BLaER1 (cell line): ENCODE measurements at regions not wholly inside any gene's neighbourhood (a gene's known extent, or its start where the extent isn't known, plus 50 kb on each side); places are given as distances from the start of the nearest gene placed in this dataset.
"Not testable (repeated sequence)": the region's sequence is repeated elsewhere in the genome, so short reads cannot be mapped to it uniquely, and the experiment has no call there.

Experiments
- H3K27ac ChIP-seq: shearing (Covaris generic); formaldehyde crosslinking; 2 replicates; pipeline ENCODE4 v1.8.1; 2022
- H3K27me3 ChIP-seq: shearing (Covaris generic); formaldehyde crosslinking; 2 replicates; pipeline ENCODE4 v1.8.1; 2022
- H3K36me3 ChIP-seq: shearing (Covaris generic); formaldehyde crosslinking; 2 replicates; pipeline ENCODE4 v1.8.1; 2022
- H3K4me1 ChIP-seq: shearing (Covaris generic); formaldehyde crosslinking; 2 replicates; pipeline ENCODE4 v1.8.1; 2022
- H3K4me2 ChIP-seq: shearing (Covaris generic); formaldehyde crosslinking; 2 replicates; pipeline ENCODE4 v1.8.1; 2022
- H3K4me3 ChIP-seq: shearing (Covaris generic); formaldehyde crosslinking; 2 replicates; pipeline ENCODE4 v1.8.1; 2022
- H3K9ac ChIP-seq: shearing (Covaris generic); formaldehyde crosslinking; 2 replicates; pipeline ENCODE4 v1.8.1; 2022
- H3K9me3 ChIP-seq: shearing (Covaris generic); formaldehyde crosslinking; 2 replicates; pipeline ENCODE4 v1.8.1; 2022
- H4K20me1 ChIP-seq: shearing (Covaris generic); formaldehyde crosslinking; 2 replicates; pipeline ENCODE4 v1.8.1; 2022

DNA sequence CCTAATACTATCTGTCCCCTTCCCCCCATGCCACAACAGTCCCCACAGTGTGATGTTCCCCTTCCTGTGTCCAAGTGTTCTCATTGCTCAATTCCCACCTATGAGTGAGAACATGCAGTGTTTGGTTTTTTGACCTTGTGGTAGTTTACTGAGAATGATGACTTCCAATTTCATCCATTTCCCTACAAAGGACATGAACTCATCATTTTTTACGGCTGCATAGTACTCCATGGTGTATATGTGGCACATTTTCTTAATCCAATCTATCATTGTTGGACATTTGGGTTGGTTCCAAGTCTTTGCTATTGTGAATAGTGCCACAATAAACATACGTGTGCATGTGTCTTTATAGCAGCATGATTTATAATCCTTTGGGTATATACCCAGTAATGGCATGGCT is 56.9 kb upstream of the SPIN3 start:
- H3K9ac ChIP-seq, H3K4me2 ChIP-seq, H3K27ac ChIP-seq, H3K4me1 ChIP-seq, H3K36me3 ChIP-seq, H4K20me1 ChIP-seq, H3K4me3 ChIP-seq: not testable (repeated sequence)
- Histone ChIP-seq H3K9me3 (peaks cover 19% of the 10 kb centered on the region), H3K27me3 (peaks cover 58% of the 10 kb centered on the region)
